ENCODE measurements at regions not wholly inside any gene's neighbourhood (a gene's known extent, or its start where the extent isn't known, plus 50 kb on each side); places are given as distances from the start of the nearest gene placed in this dataset.

DNA sequence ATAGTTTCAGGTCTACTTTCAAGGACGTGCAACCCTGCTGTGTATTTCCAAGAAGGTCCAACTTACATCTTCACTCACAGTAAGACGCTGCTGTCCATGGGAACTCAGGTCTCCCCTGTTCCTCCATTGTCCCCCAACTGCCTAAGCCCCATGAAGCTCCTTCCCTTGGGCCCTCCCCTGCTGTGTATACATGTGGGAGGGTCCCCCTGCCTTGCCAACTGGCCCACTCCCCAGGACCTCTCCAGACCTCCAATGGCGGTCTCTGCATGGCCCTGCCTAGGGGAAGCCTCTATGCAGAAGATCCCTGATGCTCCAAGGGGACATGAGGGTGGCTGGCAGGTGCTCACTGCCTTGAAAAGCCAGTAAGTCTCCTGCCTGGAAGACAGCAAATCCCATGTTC is 186.7 kb upstream of the CST7 start:
- TF ChIP-seq POLR2A (IDR thresholded peaks at IDR 0.05; ENCODE audit: low read depth, low read length), result no peak
- TF ChIP-seq TAF1 (IDR thresholded peaks at IDR 0.05; ENCODE audit: low read depth, low read length), result no peak

All from GM12891 (cell line).